Adrenal gland (tissue), 5 donors: ENCODE measurements at regions not wholly inside any gene's neighbourhood (a gene's known extent, or its start where the extent isn't known, plus 50 kb on each side); places are given as distances from the start of the nearest gene placed in this dataset.

Experiments used
- POLR2A ChIP-seq, 2 donors: fragments of 450-650 bp; IDR thresholded peaks; one replicate each; pipeline ENCODE4 v1.6.1; 2017; ENCODE audit warnings: antibody characterized with exemption in 2 of 2, mild to moderate bottlenecking in 2 of 2, moderate library complexity in 1 of 2
- TF ChIP-seq, protein P1 (sequence below), 6 experiments: fragments of 450-650 bp in 4 of 6; fragments of 200-600 bp in 2 of 6; sonication (generic) in 1 of 6; IDR thresholded peaks; 1 replicate in 5 of 6; 2 replicates in 1 of 6; pipeline versions ENCODE4 v1.5.1 to v1.8.0; 2016 to 2021; ENCODE audit warnings: antibody characterized with exemption in 6 of 6, mild to moderate bottlenecking in 2 of 6, moderate library complexity in 1 of 6
- donor health status: DM: no; HTN: no; CAD: no.

DNA sequence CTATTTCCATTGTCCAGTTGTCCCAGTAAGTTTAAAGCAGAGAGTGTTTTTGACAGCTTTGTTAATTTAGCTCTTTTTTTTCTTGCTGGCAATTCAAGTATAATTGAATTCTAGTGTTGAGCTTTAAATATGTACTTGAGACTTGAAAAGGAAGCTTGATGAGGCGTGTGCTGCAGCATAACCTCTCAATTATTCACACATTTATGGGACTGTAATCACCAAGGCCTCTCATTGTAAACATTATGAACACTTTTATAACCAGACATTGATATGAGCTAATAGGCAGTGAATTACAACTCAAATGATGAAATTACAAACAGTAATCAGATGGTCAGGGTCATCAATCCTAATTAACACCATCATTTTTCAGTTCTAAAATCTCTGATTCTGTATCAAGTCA, 378.0 kb upstream of the DDHD1 start:
- TF ChIP-seq, protein P1, sequence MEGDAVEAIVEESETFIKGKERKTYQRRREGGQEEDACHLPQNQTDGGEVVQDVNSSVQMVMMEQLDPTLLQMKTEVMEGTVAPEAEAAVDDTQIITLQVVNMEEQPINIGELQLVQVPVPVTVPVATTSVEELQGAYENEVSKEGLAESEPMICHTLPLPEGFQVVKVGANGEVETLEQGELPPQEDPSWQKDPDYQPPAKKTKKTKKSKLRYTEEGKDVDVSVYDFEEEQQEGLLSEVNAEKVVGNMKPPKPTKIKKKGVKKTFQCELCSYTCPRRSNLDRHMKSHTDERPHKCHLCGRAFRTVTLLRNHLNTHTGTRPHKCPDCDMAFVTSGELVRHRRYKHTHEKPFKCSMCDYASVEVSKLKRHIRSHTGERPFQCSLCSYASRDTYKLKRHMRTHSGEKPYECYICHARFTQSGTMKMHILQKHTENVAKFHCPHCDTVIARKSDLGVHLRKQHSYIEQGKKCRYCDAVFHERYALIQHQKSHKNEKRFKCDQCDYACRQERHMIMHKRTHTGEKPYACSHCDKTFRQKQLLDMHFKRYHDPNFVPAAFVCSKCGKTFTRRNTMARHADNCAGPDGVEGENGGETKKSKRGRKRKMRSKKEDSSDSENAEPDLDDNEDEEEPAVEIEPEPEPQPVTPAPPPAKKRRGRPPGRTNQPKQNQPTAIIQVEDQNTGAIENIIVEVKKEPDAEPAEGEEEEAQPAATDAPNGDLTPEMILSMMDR (IDR thresholded peaks at IDR 0.05): no peak
- TF ChIP-seq POLR2A (IDR thresholded peaks at IDR 0.05): no peak
